GM12864 (cell line): ENCODE measurements at regions not wholly inside any gene's neighbourhood (a gene's known extent, or its start where the extent isn't known, plus 50 kb on each side); places are given as distances from the start of the nearest gene placed in this dataset.

ENCODE experiments used
- DNase-seq: peaks from one replicate; pipeline ENCODE4 v3.0.0-alpha.2; 2011; ENCODE audit warnings: low read depth
- H3K4me3 ChIP-seq: 2 replicates; pipeline ENCODE4 v1.5.1; 2011; ENCODE audit warnings: mild to moderate bottlenecking, low read depth, low read length, control low read depth
- CTCF ChIP-seq: IDR thresholded peaks from 2 replicates; pipeline ENCODE4 v1.5.1; 2011; ENCODE audit warnings: low read depth, mild to moderate bottlenecking, moderate library complexity, low read length, control low read depth, inconsistent platforms; ENCODE audit errors: missing control alignments

- H3K4me3 ChIP-seq = no peak overlapping the region
- no peak for TF ChIP-seq CTCF
- no peak for DNase-seq
These were observed 67.1 kb downstream of the RTP5 start for GRCh38 chr2:241936457-241937133.

- H3K4me3 ChIP-seq = no peak overlapping the region
- DNase-seq = no peak
- TF ChIP-seq CTCF = no peak
These were observed 67.8 kb downstream of the RTP5 start for GRCh38 chr2:241937297-241937696.

- H3K4me3 ChIP-seq = no peak overlapping the region
- TF ChIP-seq CTCF = no peak
- DNase-seq = no peak
These were observed 70.0 kb downstream of the RTP5 start for GRCh38 chr2:241939541-241939940.

- no peak for DNase-seq
- TF ChIP-seq CTCF = peak; percentile 46
These were observed 70.8 kb downstream of the RTP5 start for GRCh38 chr2:241940329-241940728.

GRCh38 chr2:241941691-241942301 is 72.3 kb downstream of the RTP5 start:
- no peak for DNase-seq
- TF ChIP-seq CTCF = no peak
- no peak overlapping the region for H3K4me3 ChIP-seq

More at GRCh38 chr2:241940329-241940728, 70.8 kb downstream of the RTP5 start:
- H3K4me3 ChIP-seq = no peak overlapping the region

GRCh38 chr2:241942416-241943208 is 73.1 kb downstream of the RTP5 start:
- no peak for TF ChIP-seq CTCF
- DNase-seq = no peak
- no peak overlapping the region for H3K4me3 ChIP-seq
